ENCODE measurements at regions not wholly inside any gene's neighbourhood (a gene's known extent, or its start where the extent isn't known, plus 50 kb on each side); places are given as distances from the start of the nearest gene placed in this dataset.
"Not testable (repeated sequence)": the region's sequence is repeated elsewhere in the genome, so short reads cannot be mapped to it uniquely, and the experiment has no call there.

- no peak for DNase-seq
Observed at GRCh38 chr11:92552942-92553341, 328.3 kb downstream of the FAT3 start.

- DNase-seq, result no peak
Observed at GRCh38 chr11:92554688-92555087, 330.1 kb downstream of the FAT3 start.

DNA sequence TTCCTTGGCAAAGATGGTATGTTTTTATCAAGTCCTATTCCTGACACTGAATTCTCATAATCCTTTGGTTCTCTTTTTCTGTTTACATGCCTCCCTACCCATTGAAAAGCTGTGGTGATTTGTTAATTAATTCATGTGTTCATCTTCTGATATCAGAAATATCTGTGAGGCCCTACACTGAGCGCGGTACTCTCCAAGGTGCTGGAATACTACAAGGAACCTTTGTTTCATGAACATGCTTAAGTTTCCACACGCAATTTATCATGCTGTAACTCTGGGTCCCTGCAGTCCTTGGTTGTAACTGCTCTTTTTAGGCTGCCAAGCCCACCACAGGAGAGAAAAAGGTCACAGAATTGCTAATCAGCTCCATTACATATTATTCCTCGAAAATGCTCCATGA lies 331.8 kb downstream of the FAT3 start:
- DNase-seq, result no peak

GRCh38 chr11:92557879-92558278 lies 333.3 kb downstream of the FAT3 start:
- DNase-seq, result no peak

- no peak for DNase-seq
Observed at GRCh38 chr11:92558323-92558722, 333.7 kb downstream of the FAT3 start.

GRCh38 chr11:92569726-92570125 lies 345.1 kb downstream of the FAT3 start:
- peak; percentile 20 for DNase-seq

- no peak for DNase-seq
Observed at GRCh38 chr11:92572559-92572958, 347.9 kb downstream of the FAT3 start.

DNA sequence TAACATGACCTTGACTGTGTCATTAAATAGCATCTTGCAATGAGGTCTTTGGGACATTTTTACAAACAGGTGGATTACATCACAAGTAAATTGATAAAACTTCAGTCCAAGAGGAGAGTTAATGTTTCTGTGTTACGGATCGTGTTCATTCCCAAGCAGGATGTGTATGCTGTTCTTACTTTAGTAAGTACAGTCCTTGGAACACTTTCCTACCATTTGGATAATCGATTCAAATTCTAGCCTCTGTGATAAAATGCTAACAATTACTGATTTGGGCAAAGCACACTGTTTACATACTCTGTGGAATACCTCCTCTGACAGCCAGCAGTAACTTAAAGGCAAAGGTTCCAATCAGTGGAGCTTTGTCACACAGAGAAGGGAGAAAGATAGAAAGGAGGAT lies 351.7 kb downstream of the FAT3 start:
- no peak for DNase-seq

DNA sequence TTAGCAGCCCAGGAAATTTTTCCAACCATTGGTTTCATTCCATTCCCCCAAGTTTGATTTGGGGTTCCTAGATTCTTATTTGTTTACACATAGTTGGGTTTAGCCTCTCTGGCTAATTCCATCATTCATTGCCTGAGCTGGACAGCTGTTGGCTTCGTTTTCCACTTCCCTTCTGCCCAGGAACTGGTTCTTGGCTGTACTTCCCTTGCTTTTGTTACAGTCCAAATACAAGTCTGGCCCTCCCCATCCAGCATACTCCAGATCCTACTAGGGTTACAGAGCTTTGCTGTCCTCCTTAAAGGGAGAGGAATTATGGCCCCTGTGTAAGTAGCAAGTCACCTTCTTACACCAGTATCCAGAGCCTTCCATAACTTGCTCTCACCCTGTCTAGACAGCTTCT lies 356.3 kb downstream of the FAT3 start:
- DNase-seq, result no peak

DNA sequence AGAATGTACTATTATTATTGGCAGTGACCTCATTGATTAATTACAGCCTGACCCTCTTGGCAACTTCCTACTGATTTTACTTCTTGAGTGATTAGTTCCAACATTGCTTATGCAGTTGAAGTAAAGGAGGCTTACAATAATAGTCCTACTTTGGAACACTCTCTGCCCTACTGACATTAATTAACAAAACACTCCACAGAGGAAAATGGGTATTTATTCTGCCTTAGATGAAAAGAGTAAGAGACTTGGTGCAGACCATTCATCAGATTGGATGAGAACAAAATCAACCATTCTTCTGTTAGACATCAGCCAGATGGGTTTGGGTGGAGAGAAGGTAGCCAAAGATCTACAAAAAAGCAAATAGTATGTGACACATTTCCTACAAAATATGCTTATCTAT lies 363.8 kb downstream of the FAT3 start:
- no peak for DNase-seq

DNA sequence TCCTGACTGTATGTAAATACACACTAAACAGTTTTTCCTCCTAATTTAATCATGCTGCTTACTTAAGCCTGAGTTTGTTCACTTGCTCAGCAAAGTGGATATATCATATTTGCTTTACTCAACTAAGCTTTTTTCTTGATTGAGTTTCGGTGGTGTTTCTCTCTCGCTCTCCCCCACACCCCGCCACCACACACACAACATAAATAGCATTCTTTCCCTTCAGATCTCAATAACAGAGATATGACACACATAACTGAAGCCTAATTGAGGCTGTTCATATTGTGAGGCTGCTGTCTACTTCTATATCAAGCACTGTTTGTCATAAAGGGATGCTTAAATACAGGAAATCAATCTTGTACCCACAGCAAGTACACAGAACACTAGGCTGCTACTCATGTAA lies 364.9 kb downstream of the FAT3 start:
- no peak for DNase-seq

- no peak for DNase-seq
Observed at GRCh38 chr11:92591521-92591920, 366.9 kb downstream of the FAT3 start.

DNA sequence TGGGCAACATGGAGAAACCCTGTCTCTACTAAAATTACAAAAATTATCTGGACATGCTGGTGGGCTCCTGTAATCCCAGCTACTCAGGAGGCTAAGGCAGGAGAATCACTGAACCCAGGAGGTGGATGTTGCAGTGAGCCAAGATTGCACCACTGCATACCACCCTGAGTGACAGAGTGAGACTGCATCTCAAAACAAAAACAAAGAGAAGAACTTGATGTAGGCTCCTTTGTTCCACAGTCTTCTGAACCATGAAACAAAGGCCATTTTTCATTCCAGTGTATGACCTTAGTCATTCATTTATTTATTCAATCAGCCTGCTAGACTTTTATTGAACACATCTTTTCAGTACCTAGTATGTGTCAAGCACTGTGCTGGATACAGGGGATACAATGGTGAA lies 369.6 kb downstream of the FAT3 start:
- no peak for DNase-seq

GRCh38 chr11:92595052-92595451 lies 370.4 kb downstream of the FAT3 start:
- no peak for DNase-seq

GRCh38 chr11:92596596-92597317 lies 372.1 kb downstream of the FAT3 start:
- DNase-seq, result no peak

DNA sequence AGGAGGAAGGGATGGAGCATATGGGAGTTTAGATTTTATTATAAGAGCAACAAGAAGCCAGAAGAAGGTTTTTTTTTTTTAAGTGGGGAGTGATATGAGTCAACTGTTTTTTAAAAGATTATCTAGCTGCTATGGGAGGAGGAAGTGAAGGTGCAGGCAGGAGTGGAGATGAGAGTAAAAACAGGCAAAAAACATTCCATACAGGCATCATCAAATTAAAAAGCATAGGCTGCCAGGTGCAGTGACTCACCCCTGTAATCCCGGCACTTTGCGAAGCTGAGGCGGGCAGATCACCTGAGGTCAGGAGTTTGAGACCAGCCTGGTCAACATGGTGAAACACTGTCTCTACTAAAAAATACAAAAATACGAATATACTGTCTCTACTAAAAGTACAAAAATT lies 368.4 kb upstream of the MTNR1B start:
- DNase-seq, result no peak

DNA sequence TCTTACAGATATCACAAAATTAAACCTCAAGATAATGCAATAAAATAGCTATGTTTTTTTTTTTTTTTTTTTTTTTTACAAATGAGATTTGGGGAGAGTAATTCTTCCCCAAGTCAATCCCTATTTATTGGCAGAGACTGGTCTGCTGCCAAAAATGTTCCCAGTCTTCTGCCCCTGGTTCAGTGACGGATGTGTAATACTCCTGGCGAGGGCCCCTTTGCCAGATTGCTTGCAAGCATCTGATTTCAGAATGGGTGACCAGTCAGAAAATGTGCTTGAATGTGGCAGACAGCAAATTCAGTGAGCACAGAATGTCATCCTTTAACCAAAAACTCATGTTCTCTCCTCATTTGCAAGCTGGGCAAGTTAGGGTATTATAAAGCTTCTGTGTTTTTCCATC lies 363.8 kb upstream of the MTNR1B start:
- no peak for DNase-seq

DNA sequence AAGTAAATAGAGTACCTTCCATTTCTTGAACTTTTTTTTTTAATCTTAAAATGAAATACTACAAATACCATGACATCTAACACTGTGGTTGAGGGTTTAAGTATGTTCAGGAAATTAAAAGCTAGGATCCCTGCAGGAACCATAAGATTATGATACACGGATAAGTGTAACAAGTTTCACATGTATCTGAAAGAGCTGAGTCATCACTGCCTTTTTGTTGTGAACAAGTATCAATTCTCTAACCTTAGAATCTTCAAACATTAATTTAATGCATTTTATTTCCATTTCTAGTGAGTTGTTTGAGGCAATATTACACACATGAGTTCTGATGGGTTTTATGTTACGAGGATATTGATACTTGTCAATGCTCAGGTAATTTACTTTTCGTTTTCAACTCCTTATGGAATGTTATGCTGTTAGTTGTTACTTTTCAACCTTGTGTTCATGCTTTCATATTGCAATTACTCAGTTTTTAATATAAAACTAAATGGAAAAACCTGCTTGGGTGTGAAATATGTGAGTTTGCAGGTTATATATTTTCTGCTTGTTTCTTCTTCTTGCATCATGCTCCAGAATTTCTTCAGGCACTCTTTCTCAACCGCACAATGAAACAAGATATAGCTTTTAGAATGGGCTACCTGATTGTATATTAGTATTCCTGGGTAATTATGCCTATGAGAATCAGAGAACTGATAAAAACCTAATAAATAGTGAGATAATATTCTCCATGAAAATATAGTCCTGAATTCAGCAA lies 361.3 kb upstream of the MTNR1B start:
- no peak for DNase-seq

DNA sequence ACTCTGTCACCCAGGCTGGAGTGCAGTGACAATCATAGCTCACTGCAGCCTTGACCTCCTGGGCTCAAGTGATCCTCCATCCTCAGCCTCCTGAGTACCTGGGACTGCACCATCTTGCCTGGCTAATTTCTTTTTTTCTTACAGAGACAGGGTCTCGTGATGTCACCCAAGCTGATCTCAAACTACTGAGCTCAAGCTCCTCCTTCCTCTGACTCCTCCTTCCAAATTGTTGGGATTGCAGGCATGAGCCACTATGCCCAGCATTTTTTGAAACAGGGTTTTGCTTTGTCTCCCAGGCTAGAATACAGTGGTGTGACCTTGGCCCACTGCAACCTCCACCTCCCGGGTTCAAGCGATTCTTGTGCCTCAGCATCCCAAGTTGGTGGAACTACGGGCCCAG lies 358.3 kb upstream of the MTNR1B start:
- no peak for DNase-seq

DNA sequence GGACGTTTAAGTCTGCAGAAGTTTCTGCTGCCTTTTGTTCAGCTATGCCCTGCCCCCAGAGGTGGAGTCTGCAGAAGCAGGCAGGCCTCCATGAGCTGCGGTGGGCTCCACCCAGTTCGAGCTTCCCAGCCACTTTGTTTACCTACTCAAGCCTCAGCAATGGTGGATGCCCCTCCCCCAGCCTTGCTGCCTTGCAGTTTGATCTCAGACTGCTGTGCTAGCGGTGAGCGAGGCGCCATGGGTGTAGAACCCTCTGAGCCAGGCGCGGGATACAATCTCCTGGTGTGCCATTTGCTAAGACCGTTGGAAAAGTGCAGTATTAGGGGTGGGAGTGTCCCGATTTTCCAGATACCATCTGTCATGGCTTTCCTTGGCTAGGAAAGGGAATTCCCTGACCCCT lies 351.4 kb upstream of the MTNR1B start:
- not testable (repeated sequence) for DNase-seq

DNA sequence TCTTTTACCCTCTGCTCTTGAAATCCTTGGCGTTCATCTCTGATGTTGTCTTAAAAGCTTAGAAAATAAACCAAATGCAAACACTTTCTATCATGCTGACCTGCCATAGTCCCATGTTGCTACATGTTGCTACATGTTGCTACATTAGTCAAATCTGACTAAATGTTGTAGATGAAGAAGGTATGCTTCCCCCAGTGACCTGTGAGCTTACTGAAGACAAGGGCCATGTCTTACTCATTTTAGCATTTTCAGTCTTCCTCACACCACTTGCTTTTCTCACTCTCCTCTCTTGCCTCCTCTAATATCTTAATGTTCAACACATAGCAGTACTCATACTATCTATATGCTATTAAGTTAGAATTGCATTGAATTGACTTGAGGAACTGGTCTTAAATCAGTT lies 346.4 kb upstream of the MTNR1B start:
- no peak for DNase-seq

DNA sequence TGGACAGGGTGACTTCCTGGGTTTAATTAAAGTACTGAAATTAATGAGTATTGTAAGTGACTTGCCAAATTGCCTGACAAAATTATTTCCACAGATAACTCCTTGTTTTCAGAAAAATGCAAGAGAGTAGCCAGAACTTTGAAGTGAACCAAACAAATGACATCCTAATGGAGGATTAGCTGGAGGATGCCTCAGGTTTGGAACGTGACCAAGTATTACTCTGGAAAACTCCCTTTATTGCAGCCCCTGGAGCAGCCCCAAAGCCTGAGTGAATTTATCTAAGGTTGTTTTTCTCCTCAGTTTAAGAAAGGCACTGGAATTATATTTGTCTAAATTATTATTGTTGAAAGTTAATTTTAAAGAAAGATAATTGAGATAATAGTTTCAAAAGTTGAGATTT lies 343.6 kb upstream of the MTNR1B start:
- DNase-seq, result no peak

- no peak for DNase-seq
Observed at GRCh38 chr11:92626624-92627023, 342.8 kb upstream of the MTNR1B start.

DNA sequence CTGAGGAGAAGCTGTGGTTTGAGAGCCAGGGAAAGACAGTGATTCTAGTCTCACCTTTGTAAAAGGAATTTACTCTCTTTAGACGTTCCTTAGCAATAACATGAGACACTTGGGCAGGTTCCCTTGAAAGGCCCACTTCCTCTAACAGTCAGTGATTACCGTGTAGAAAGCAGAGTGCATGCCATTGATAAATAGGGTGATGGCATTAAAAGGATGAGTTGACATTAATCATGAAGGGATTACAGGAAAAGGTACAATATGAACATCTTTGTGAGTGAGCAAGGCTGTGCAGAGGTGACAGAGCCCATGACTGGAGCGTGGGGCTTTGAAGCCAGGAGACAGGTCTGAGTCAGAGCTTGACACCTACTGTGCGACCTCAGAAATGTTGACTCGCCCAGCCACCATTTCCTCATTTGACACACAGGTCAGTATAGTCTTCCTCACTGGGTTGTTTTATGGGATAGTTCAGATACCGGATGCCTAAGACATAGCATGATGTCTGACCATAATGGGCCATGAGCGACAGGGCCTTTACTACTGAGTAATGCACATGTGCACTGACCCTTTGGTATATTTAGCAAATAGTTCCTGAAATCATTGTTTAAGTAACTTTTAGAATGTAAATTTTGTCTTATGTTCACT lies 341.7 kb upstream of the MTNR1B start:
- DNase-seq, result no peak

Data from NCI-H146 (cell line).